ENCODE measurements at regions not wholly inside any gene's neighbourhood (a gene's known extent, or its start where the extent isn't known, plus 50 kb on each side); places are given as distances from the start of the nearest gene placed in this dataset.

DNA sequence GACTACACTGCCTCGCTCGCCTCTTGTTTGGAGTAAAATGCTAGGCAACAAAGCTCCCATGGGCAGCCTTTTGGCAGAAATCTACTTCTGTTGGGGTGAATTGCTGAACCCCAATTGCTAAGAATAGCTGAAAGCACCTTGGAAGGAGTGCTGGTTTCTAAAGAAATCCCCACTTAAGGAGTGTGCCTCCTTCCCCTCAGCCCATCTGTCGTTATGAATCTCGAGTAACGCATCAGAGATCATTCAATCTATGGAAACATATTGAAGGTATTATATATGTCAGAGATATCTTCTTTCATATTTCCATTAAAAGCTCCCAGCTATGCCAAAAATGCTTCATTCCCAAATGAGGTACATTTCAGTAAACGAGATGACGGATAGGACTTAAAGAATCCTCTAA, 229.6 kb upstream of the BLID start:
- no peak overlapping the region for H3K27ac Mint-ChIP-seq (ENCODE audit: unreplicated experiment)
- H3K9me3 Mint-ChIP-seq (ENCODE audit: low read depth, unreplicated experiment): no peaks in the 10 kb centered on the region
- intact Hi-C loops (cut with micrococcal nuclease; ENCODE audit: unreplicated experiment): no loop called here
- CTCF ChIA-PET: no interaction called here
- no TSS peak for BruUV-seq (replicated peaks)
- no peaks in the 10 kb centered on the region for H3K36me3 Mint-ChIP-seq (ENCODE audit: insufficient read depth, unreplicated experiment)
- no peak overlapping the region for H3K4me3 Mint-ChIP-seq (ENCODE audit: low read depth, unreplicated experiment)
- DNase-seq: no peak
- H3K27me3 Mint-ChIP-seq (ENCODE audit: unreplicated experiment): peaks cover 37% of the 10 kb centered on the region
- TF ChIP-seq CTCF (IDR thresholded peaks at IDR 0.05; ENCODE audit: unreplicated experiment): no peak
- no peaks in the 10 kb centered on the region for H3K4me1 Mint-ChIP-seq (ENCODE audit: low read depth, unreplicated experiment)

- Mint-ChIP-seq H3K4me3 (ENCODE audit: low read depth, unreplicated experiment) (no peak overlapping the region), H3K36me3 (ENCODE audit: insufficient read depth, unreplicated experiment) (no peaks in the 10 kb centered on the region), H3K9me3 (ENCODE audit: low read depth, unreplicated experiment) (no peaks in the 10 kb centered on the region), H3K27me3 (ENCODE audit: unreplicated experiment) (peaks cover 33% of the 10 kb centered on the region), H3K4me1 (ENCODE audit: low read depth, unreplicated experiment) (no peaks in the 10 kb centered on the region), H3K27ac (ENCODE audit: unreplicated experiment) (no peak overlapping the region)
- CTCF ChIA-PET: no interaction called here
- no TSS peak for BruUV-seq (replicated peaks)
- TF ChIP-seq CTCF (IDR thresholded peaks at IDR 0.05; ENCODE audit: unreplicated experiment): no peak
- DNase-seq: no peak
- intact Hi-C loops (cut with micrococcal nuclease; ENCODE audit: unreplicated experiment): no loop called here
Measured at GRCh38 chr11:122344215-122344614, 228.2 kb upstream of the BLID start.

DNA sequence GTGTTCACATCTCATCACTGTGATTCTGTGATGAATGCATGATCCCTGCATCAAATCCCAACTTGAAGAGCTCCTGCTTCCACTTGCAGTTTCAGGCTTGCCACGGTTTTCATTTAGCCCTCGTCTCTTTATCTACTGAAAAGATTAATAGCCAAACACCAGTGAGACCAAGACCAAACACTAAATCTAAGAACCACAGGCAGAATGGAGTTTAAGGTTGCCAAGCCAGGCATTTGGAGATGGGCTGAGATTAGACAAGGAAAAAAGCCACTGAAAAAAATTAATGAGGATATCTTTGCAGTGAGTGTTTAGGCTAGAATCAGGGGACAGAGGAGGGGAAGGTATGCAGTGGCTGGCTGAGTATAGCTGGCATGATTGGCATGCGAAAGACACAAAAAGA, 227.2 kb upstream of the BLID start:
- H3K27ac Mint-ChIP-seq (ENCODE audit: unreplicated experiment): no peak overlapping the region
- H3K36me3 Mint-ChIP-seq (ENCODE audit: insufficient read depth, unreplicated experiment): no peaks in the 10 kb centered on the region
- no peak for DNase-seq
- BruUV-seq (replicated peaks): no TSS peak
- H3K27me3 Mint-ChIP-seq (ENCODE audit: unreplicated experiment): peaks cover 28% of the 10 kb centered on the region
- no peak for TF ChIP-seq CTCF (IDR thresholded peaks at IDR 0.05; ENCODE audit: unreplicated experiment)
- no peaks in the 10 kb centered on the region for H3K4me1 Mint-ChIP-seq (ENCODE audit: low read depth, unreplicated experiment)
- H3K4me3 Mint-ChIP-seq (ENCODE audit: low read depth, unreplicated experiment): no peak overlapping the region
- intact Hi-C loops (cut with micrococcal nuclease; ENCODE audit: unreplicated experiment): no loop called here
- no peaks in the 10 kb centered on the region for H3K9me3 Mint-ChIP-seq (ENCODE audit: low read depth, unreplicated experiment)
- CTCF ChIA-PET: no interaction called here

GRCh38 chr11:122342089-122342744, 226.2 kb upstream of the BLID start:
- H3K9me3 Mint-ChIP-seq (ENCODE audit: low read depth, unreplicated experiment): no peaks in the 10 kb centered on the region
- TF ChIP-seq CTCF (IDR thresholded peaks at IDR 0.05; ENCODE audit: unreplicated experiment): no peak
- intact Hi-C loops (cut with micrococcal nuclease; ENCODE audit: unreplicated experiment): no loop called here
- no peaks in the 10 kb centered on the region for H3K36me3 Mint-ChIP-seq (ENCODE audit: insufficient read depth, unreplicated experiment)
- no peaks in the 10 kb centered on the region for H3K4me1 Mint-ChIP-seq (ENCODE audit: low read depth, unreplicated experiment)
- no peak overlapping the region for H3K27ac Mint-ChIP-seq (ENCODE audit: unreplicated experiment)
- peaks cover 28% of the 10 kb centered on the region for H3K27me3 Mint-ChIP-seq (ENCODE audit: unreplicated experiment)
- BruUV-seq (replicated peaks): no TSS peak
- CTCF ChIA-PET: no interaction called here
- no peak for DNase-seq
- H3K4me3 Mint-ChIP-seq (ENCODE audit: low read depth, unreplicated experiment): no peak overlapping the region

All from Calu3 (cell line).